ENCODE measurements at regions not wholly inside any gene's neighbourhood (a gene's known extent, or its start where the extent isn't known, plus 50 kb on each side); places are given as distances from the start of the nearest gene placed in this dataset.

DNA sequence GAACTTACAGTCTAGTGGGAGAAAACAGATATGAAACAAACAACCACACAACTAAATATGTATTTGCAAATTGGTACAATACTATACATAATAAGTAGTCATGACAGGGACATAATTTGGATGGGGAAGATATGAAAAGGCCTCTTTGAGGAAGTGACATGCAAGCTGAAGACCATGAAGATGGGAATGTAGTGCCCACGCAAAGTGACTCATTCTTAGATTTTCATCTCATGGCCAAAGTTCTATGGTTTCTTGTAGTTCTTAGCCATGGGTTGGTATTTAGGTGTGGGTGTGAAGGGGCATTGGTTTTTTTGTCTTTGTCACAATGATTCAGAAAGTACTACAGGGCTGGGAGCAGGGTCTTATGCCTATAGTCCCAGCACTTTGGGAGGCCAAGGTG is 105.4 kb upstream of the FAM78B start:
- Histone ChIP-seq H3K9ac (replicated peaks in 1 of 4; ENCODE audit: extremely low read depth in 1 of 4, low read depth in 3 of 4, low read length in 3 of 4) (no peak overlapping the region), H2BK15ac (ENCODE audit: low read length) (no peak overlapping the region), H4K20me1 (replicated peaks in 1 of 2; ENCODE audit: control insufficient read depth in 1 of 2, insufficient read depth in 2 of 2, low read length in 2 of 2) (no peaks in the 10 kb centered on the region), H3K4me2 (ENCODE audit: insufficient read depth in 1 of 2, low read depth in 2 of 2, low read length in 2 of 2) (no peak overlapping the region), H3K79me1 (ENCODE audit: low read depth, low read length) (no peaks in the 10 kb centered on the region), H3K23ac (ENCODE audit: insufficient read length) (no peak overlapping the region), H2BK20ac (ENCODE audit: low read length) (no peak overlapping the region), H3K14ac (ENCODE audit: insufficient read length) (no peak overlapping the region), H4K5ac (ENCODE audit: insufficient read length, low read depth, low read length) (no peak overlapping the region), H2AFZ (ENCODE audit: low read length) (no peak overlapping the region), H3K4ac (replicated peaks; ENCODE audit: insufficient read length, low read depth, low read length) (no peak overlapping the region), H3K4me1 (replicated peaks in 1 of 4; ENCODE audit: control insufficient read depth in 3 of 4, insufficient read depth in 4 of 4, low read length in 3 of 4) (peaks cover 0 to 5% (median under 1%) of the 10 kb centered on the region in 4 experiments; a peak in 2 of 7 replicates), H2BK12ac (ENCODE audit: low read depth, low read length) (no peak overlapping the region), H3K9me3 (ENCODE audit: insufficient read depth in 2 of 2, low read depth in 1 of 2, low read length in 1 of 2) (peaks cover 0 to 7% of the 10 kb centered on the region in 2 experiments; a peak in 1 of 4 replicates), H3K23me2 (ENCODE audit: low read depth, low read length) (no peaks in the 10 kb centered on the region), H3K18ac (ENCODE audit: extremely low read depth, low read length) (no peak overlapping the region), H2BK5ac (ENCODE audit: low read depth, low read length) (no peak overlapping the region), H3K27me3 (replicated peaks in 1 of 4; ENCODE audit: control insufficient read depth in 3 of 4, extremely low read depth in 1 of 4, insufficient read depth in 3 of 4, low read length in 3 of 4) (no peaks in the 10 kb centered on the region), H3K4me3 (ENCODE audit: extremely low read depth in 1 of 4, insufficient read depth in 2 of 4, low read depth in 3 of 4, low read length in 4 of 4) (no peak overlapping the region), H3K27ac (ENCODE audit: low read depth, low read length) (no peak overlapping the region), H3K56ac (replicated peaks; ENCODE audit: insufficient read length, low read depth, low read length) (no peak overlapping the region), H3K79me2 (ENCODE audit: control insufficient read depth in 1 of 2, insufficient read depth in 2 of 2, low read length in 2 of 2) (no peaks in the 10 kb centered on the region), H2AK5ac (ENCODE audit: low read depth, low read length) (no peak overlapping the region), H4K91ac (replicated peaks; ENCODE audit: insufficient read length, low read length) (no peak overlapping the region), H2BK120ac (replicated peaks; ENCODE audit: low read depth, low read length) (no peak overlapping the region), H3K36me3 (ENCODE audit: control insufficient read depth in 2 of 4, insufficient read depth in 4 of 4, low read length in 3 of 4) (no peaks in the 10 kb centered on the region), H4K8ac (ENCODE audit: extremely low read depth, insufficient read depth, low read length) (no peak overlapping the region)
- no peak for TF ChIP-seq SIRT6 (IDR thresholded peaks at IDR 0.05; ENCODE audit: low read length)
- TF ChIP-seq HDAC6 (IDR thresholded peaks at IDR 0.05; ENCODE audit: low read depth, low read length), result no peak
- TF ChIP-seq SIX5 (IDR thresholded peaks at IDR 0.05; ENCODE audit: low read depth, low read length), result no peak
- TF ChIP-seq EGR1 (IDR thresholded peaks at IDR 0.05; ENCODE audit: borderline replicate concordance, low read depth, low read length), result no peak
- CTCF ChIA-PET (ENCODE audit: partially characterized antibody), result no interaction called here
- WGBS, 2 experiments (ENCODE audit: extremely low coverage in 1 of 2, insufficient coverage in 1 of 2, insufficient read length in 1 of 2, insufficient replicate concordance in 2 of 2, low coverage in 1 of 2, low lambda C conversion rate in 2 of 2, missing lambda C conversion rate in 1 of 2), result 95% methylated on average over 1 of the region's 1 CpG; no CpG with 5 or more reads in 1 of the 2 experiments
- DNase-seq (ENCODE audit: low read depth in 1 of 2, low spot score in 2 of 2) (no peak), FAIRE-seq (no peak)
- POLR2A ChIA-PET (ENCODE audit: partially characterized antibody), result no interaction called here

Data from H1 (cell line).